Epithelial cell of proximal tubule (primary cell): ENCODE measurements at regions not wholly inside any gene's neighbourhood (a gene's known extent, or its start where the extent isn't known, plus 50 kb on each side); places are given as distances from the start of the nearest gene placed in this dataset.
"Not testable (repeated sequence)": the region's sequence is repeated elsewhere in the genome, so short reads cannot be mapped to it uniquely, and the experiment has no call there.

Source experiments
- DNase-seq: peaks from one replicate; pipeline ENCODE4 v3.0.0-alpha.2; 2011; ENCODE audit warnings: low read depth
- H3K4me3 ChIP-seq: 2 replicates; pipeline ENCODE4 v1.5.1; 2011; ENCODE audit warnings: low read depth, mild to moderate bottlenecking, low read length
- TF ChIP-seq, protein P1 (sequence below): conservative IDR thresholded peaks from 2 replicates; pipeline ENCODE4 v1.5.1; 2012; ENCODE audit warnings: low read depth, mild to moderate bottlenecking, low read length

GRCh38 chr19:23984911-23985310, 70.2 kb downstream of the ZNF726 start:
- not testable (repeated sequence) for H3K4me3 ChIP-seq, DNase-seq

- no peak overlapping the region for H3K4me3 ChIP-seq
- TF ChIP-seq, protein P1, sequence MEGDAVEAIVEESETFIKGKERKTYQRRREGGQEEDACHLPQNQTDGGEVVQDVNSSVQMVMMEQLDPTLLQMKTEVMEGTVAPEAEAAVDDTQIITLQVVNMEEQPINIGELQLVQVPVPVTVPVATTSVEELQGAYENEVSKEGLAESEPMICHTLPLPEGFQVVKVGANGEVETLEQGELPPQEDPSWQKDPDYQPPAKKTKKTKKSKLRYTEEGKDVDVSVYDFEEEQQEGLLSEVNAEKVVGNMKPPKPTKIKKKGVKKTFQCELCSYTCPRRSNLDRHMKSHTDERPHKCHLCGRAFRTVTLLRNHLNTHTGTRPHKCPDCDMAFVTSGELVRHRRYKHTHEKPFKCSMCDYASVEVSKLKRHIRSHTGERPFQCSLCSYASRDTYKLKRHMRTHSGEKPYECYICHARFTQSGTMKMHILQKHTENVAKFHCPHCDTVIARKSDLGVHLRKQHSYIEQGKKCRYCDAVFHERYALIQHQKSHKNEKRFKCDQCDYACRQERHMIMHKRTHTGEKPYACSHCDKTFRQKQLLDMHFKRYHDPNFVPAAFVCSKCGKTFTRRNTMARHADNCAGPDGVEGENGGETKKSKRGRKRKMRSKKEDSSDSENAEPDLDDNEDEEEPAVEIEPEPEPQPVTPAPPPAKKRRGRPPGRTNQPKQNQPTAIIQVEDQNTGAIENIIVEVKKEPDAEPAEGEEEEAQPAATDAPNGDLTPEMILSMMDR, result no peak
- DNase-seq, result no peak
Measured at GRCh38 chr19:23986623-23987022, 71.9 kb downstream of the ZNF726 start.

DNA sequence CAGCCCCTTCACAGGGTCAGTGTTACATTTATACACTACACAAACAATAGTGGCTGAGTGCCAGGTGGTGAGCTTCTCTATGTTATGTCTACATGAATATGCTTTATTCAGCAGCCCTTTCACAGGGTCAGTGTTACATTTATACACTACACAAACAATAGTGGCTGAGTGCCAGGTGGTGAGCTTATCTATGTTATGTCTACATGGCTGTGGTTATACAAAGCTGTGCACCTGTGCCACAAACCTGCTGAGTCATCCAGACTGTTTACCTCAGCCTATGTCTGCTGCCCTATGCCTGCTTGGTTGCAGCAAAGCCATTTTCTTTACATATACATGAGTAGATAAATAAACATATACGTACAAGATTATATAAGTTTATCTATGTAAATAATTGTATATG, 76.5 kb downstream of the ZNF726 start:
- DNase-seq, result no peak
- TF ChIP-seq, protein P1, result no peak
- no peak overlapping the region for H3K4me3 ChIP-seq

- H3K4me3 ChIP-seq, result no peak overlapping the region
- TF ChIP-seq, protein P1, result no peak
- DNase-seq, result no peak
Measured at GRCh38 chr19:23992348-23992747, 77.7 kb downstream of the ZNF726 start.

GRCh38 chr19:23993440-23993839, 78.8 kb downstream of the ZNF726 start:
- TF ChIP-seq, protein P1, result no peak
- no peak overlapping the region for H3K4me3 ChIP-seq
- no peak for DNase-seq

DNA sequence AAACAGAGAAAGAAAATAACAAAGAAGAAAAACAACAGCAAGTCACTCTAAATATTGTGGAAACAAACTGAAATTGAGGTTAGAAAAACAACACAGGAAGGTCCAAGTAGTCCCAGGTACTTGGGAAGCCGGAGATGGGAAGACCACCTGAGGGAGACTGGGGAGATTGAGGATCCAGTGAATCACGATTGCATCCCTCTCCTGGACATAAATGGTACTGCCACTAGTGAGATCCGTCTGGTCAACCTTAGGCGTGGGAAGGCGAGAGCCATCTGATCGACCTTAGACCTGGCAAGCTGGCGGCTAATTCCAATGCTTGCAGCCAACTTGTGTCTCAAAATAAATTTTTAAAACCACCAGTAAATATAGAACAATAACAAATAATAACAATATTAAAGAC, 81.9 kb downstream of the ZNF726 start:
- H3K4me3 ChIP-seq, result no peak overlapping the region
- DNase-seq, result no peak
- TF ChIP-seq, protein P1, result peak; percentile 41

- TF ChIP-seq, protein P1, result no peak
- no peak for DNase-seq
- H3K4me3 ChIP-seq, result no peak overlapping the region
Measured at GRCh38 chr19:23998568-23998967, 83.9 kb downstream of the ZNF726 start.
